ENCODE measurements at regions not wholly inside any gene's neighbourhood (a gene's known extent, or its start where the extent isn't known, plus 50 kb on each side); places are given as distances from the start of the nearest gene placed in this dataset.

GRCh38 chr1:60245324-60245723, 171.8 kb upstream of the C1orf87 start:
- DNase-seq: no peak

- DNase-seq: no peak
Measured at GRCh38 chr1:60244906-60245305, 171.3 kb upstream of the C1orf87 start.

DNA sequence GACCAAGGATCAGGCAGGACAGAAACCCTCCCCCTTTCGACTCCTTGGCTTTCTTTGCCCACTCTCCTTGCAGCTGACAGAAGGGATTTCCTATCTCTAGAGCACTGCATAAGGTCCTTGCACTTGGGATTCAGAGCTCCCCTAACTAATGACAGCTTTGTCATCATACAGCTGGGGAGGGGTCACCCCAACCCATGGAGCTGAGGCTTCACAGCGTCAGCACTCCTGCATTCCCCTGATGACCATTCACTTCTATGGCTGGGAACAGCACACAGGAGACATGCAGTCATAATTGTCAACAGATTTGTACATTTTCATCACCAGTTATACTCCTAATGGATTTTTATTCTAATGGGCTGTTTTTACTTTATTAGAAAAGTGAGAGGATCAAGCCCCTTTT, 161.7 kb upstream of the C1orf87 start:
- no peak for DNase-seq

GRCh38 chr1:60234776-60235175, 161.2 kb upstream of the C1orf87 start:
- DNase-seq: no peak

- no peak for DNase-seq
Measured at GRCh38 chr1:60229821-60230220, 156.3 kb upstream of the C1orf87 start.

DNA sequence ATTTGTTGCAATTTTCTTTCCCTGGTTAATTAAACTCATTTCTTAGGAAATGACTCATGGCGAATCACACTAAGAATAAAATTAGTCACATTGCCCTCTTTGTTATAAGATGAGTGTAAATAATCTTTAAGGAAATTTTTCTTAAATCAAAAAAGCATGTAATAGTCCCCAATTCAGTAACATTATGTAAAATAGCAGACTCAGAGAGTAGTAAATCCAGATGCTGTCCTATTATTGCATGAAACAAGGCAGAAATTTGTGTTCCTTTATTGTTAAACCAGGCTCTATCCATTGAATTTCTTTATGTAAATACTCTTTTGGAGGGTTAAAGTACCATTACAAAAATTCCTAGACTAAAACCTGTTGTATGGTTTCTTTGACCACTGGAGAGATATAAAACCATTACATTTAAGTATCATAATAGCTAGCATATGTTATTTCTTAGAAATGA, 154.5 kb upstream of the C1orf87 start:
- DNase-seq: no peak

- DNase-seq: no peak
Measured at GRCh38 chr1:60227601-60228000, 154.0 kb upstream of the C1orf87 start.

DNA sequence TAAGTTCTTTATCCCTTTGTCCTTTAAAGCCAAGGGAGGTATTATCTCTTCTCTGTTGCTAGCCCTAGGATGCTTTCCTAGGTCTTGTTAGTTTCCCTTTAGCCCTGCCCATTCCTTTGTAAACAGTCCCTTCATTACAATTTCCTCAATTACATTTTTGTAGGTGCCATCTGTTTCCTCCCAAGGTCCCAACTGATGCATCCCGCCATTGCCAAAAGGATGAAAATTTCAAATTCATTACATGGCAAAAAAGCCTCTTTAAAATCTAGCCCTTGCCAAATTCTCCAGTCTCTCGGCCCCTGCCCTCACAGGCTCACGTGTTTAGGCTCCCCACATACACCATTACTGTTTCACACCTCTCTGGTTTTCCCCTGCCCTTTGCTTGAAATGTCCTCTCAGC, 151.9 kb upstream of the C1orf87 start:
- DNase-seq: no peak

- DNase-seq: no peak
Measured at GRCh38 chr1:60224523-60224922, 151.0 kb upstream of the C1orf87 start.

- DNase-seq: no peak
Measured at GRCh38 chr1:60223158-60223557, 149.6 kb upstream of the C1orf87 start.

- no peak for DNase-seq
Measured at GRCh38 chr1:60222360-60223115, 149.0 kb upstream of the C1orf87 start.

GRCh38 chr1:60213253-60213652, 139.7 kb upstream of the C1orf87 start:
- no peak for DNase-seq

- no peak for DNase-seq
Measured at GRCh38 chr1:60196026-60196425, 122.5 kb upstream of the C1orf87 start.

GRCh38 chr1:60185684-60186083, 112.1 kb upstream of the C1orf87 start:
- no peak for DNase-seq

DNA sequence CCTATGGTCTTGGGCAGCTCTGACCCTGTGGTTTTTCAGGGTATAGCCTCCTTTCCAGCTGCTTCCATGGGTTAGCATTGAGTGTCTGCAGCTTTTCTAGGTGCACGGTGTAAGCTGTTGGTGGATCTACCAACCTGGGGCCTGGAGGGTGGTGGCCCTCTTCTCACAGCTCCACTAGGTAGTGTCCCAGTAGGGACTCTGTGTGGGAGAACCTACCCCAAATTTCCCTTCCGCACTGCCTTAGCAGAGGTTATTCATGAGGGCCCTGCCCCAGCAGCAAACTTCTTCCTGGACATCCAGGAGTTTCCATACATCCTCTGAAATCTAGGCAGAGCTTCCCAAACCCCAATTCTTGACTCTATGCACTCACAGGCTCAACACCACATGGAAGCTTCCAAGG, 111.0 kb upstream of the C1orf87 start:
- no peak for DNase-seq

GRCh38 chr1:60173729-60174505, 100.3 kb upstream of the C1orf87 start:
- DNase-seq: no peak

DNA sequence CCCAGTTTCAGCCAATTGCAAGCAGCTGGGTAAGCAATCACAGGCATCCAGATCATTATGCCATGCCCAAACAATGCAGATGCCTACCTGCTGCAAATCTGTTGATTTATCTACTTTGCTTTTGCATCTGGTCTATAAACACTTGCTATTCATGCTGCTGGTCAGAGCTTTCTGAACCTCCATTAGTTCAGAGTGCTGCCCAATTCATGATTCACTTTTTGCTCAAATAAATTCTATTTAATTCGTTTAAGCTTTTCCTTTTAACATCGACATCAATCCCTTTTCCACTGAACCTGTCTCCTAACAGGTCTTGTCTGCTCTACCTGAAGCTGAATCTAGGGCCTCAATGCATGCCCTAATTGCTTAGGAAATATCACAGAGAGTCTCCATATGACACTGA, 99.4 kb upstream of the C1orf87 start:
- DNase-seq: no peak

DNA sequence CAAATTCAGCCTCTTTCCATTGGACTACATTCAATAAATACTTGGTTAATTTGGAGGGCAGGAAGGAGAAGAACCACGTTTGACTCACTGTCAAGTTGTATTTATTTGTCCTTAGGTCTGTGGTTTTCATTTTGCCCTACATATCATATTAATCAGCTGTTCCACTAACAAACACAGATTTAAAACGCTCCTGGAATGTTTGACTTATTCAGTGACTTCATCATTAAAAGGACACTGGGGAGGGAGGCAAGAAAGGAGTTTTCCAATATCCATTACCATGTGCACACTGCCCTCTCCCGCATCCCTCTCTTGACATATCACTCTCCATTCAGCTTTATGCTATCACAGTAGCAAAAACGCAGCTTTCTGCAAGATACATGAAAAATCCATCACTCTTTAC, 98.2 kb upstream of the C1orf87 start:
- DNase-seq: no peak

DNA sequence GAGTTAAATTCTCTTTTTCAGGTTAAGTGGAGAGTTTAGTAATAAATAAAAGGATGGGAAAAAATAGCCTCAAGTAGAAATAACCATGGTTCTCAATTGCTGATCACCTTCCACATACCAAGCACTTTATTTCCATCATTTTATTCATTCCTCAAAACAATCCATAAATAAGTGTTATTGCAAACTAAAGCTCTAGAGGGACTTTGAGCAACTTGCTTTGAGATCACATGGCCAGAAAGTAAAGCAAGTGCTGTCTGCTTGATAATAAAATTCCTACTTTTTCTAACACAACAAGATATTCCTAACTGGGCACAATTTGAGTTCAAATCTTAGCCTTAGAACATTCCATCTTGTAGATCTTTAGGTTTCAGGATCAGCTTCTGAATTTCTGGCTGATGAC, 97.1 kb upstream of the C1orf87 start:
- no peak for DNase-seq

DNA sequence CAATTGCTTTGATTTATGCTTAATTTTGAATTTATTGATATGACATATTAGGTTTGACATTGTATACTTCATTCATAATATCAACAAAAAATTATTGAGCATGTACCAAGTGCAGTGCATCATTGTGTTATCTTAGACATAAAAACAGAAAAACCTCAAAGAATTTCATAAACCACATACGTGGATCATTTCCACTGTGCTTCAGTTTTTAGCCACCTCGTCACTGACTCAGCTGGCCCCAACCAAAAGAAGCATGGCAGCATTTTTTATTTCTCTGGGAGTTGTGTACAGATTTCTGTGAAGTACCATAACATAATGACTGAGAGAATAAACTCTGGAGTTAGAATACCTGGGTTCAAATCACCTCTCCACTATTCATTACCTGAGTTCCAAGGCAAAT, 95.6 kb upstream of the C1orf87 start:
- no peak for DNase-seq

DNA sequence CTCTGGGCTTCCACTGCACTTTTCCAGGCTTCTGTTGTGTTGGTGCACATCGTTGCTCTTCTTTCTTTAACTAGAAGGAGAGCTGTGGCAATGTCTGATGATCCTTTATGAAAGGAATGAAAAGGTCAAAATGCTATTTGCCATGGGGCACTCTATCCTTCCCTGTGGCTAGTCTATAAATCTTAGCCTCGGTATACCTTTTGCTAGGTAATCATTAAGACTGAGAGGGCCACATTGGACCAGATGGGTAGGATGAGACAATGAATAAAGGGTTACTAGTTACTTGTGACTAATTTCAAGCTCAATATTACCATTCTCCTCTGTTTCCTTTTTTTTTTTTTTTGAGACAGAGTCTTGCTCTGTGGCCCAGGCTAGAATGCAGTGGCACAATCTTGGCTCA, 89.4 kb upstream of the C1orf87 start:
- no peak for DNase-seq

GRCh38 chr1:60160141-60160540, 86.6 kb upstream of the C1orf87 start:
- no peak for DNase-seq

- DNase-seq: no peak
Measured at GRCh38 chr1:60156371-60156770, 82.8 kb upstream of the C1orf87 start.

- no peak for DNase-seq
Measured at GRCh38 chr1:60153961-60154360, 80.4 kb upstream of the C1orf87 start.

GRCh38 chr1:60152891-60153290, 79.3 kb upstream of the C1orf87 start:
- no peak for DNase-seq

Data from stimulated activated naive CD4-positive, alpha-beta T cell treated with Interleukin-2 at 50 U/mL for 16 hours (primary cell).